ENCODE measurements at regions not wholly inside any gene's neighbourhood (a gene's known extent, or its start where the extent isn't known, plus 50 kb on each side); places are given as distances from the start of the nearest gene placed in this dataset.

DNA sequence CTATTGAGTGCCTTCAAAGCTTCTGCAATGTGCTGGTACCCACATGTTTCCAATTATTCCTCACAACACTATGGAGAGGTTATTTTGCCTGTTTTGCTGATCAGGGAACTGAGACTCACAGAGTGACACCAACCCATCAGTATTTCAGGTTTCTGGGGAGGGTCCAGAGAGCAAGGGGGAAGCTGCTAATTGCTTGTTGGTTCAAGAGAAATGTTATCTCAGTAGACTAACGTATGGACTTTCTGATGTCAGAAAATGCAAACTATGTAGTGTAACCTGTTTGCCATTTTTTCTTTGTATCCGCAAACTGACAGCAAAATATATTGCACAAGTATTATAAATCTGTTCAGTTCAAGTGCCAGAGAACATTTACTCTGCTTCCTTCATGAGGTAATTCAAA lies 108.3 kb upstream of the MSX2 start:
- TF ChIP-seq, protein P1, sequence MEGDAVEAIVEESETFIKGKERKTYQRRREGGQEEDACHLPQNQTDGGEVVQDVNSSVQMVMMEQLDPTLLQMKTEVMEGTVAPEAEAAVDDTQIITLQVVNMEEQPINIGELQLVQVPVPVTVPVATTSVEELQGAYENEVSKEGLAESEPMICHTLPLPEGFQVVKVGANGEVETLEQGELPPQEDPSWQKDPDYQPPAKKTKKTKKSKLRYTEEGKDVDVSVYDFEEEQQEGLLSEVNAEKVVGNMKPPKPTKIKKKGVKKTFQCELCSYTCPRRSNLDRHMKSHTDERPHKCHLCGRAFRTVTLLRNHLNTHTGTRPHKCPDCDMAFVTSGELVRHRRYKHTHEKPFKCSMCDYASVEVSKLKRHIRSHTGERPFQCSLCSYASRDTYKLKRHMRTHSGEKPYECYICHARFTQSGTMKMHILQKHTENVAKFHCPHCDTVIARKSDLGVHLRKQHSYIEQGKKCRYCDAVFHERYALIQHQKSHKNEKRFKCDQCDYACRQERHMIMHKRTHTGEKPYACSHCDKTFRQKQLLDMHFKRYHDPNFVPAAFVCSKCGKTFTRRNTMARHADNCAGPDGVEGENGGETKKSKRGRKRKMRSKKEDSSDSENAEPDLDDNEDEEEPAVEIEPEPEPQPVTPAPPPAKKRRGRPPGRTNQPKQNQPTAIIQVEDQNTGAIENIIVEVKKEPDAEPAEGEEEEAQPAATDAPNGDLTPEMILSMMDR (IDR thresholded peaks at IDR 0.05), result no peak
- TF ChIP-seq POLR2A (IDR thresholded peaks at IDR 0.05), result no peak
- TF ChIP-seq POLR2AphosphoS5 (IDR thresholded peaks at IDR 0.05; ENCODE audit: insufficient read depth in 1 of 2, low read depth in 1 of 2), result no peak
